Superior temporal gyrus (tissue), 1 donor: ENCODE measurements at regions not wholly inside any gene's neighbourhood (a gene's known extent, or its start where the extent isn't known, plus 50 kb on each side); places are given as distances from the start of the nearest gene placed in this dataset.
"Not testable (repeated sequence)": the region's sequence is repeated elsewhere in the genome, so short reads cannot be mapped to it uniquely, and the experiment has no call there.

ENCODE experiments used
- DNase-seq: peaks from one replicate; pipeline ENCODE4 v3.0.0-alpha.2; 2016; ENCODE audit errors: extremely low spot score

GRCh38 chr14:106107703-106108102 is 581.3 kb downstream of the TMEM121 start:
- DNase-seq, result no peak

GRCh38 chr14:106109337-106109736 is 583.0 kb downstream of the TMEM121 start:
- no peak for DNase-seq

GRCh38 chr14:106115401-106115800 is 589.0 kb downstream of the TMEM121 start:
- no peak for DNase-seq

- not testable (repeated sequence) for DNase-seq
Measured at GRCh38 chr14:106116339-106116930, 590.1 kb downstream of the TMEM121 start.

GRCh38 chr14:106120101-106120500 is 593.7 kb downstream of the TMEM121 start:
- no peak for DNase-seq

GRCh38 chr14:106129274-106129673 is 602.9 kb downstream of the TMEM121 start:
- no peak for DNase-seq

- DNase-seq, result not testable (repeated sequence)
Measured at GRCh38 chr14:106129904-106130661, 603.7 kb downstream of the TMEM121 start.

GRCh38 chr14:106133126-106133525 is 606.7 kb downstream of the TMEM121 start:
- not testable (repeated sequence) for DNase-seq

- no peak for DNase-seq
Measured at GRCh38 chr14:106134886-106135285, 608.5 kb downstream of the TMEM121 start.

- no peak for DNase-seq
Measured at GRCh38 chr14:106141242-106142220, 615.1 kb downstream of the TMEM121 start.

GRCh38 chr14:106145731-106146130 is 619.3 kb downstream of the TMEM121 start:
- DNase-seq, result not testable (repeated sequence)

- peak; percentile 38 for DNase-seq
Measured at GRCh38 chr14:106153362-106153955, 627.1 kb downstream of the TMEM121 start.

- no peak for DNase-seq
Measured at GRCh38 chr14:106163316-106163715, 636.9 kb downstream of the TMEM121 start.

- not testable (repeated sequence) for DNase-seq
Measured at GRCh38 chr14:106163812-106164211, 637.4 kb downstream of the TMEM121 start.

GRCh38 chr14:106166232-106166631 is 639.8 kb downstream of the TMEM121 start:
- DNase-seq, result no peak

GRCh38 chr14:106166650-106167204 is 640.3 kb downstream of the TMEM121 start:
- no peak for DNase-seq

GRCh38 chr14:106170163-106170658 is 643.8 kb downstream of the TMEM121 start:
- not testable (repeated sequence) for DNase-seq

- DNase-seq, result no peak
Measured at GRCh38 chr14:106174206-106174605, 647.8 kb downstream of the TMEM121 start.

GRCh38 chr14:106177266-106178246 is 651.2 kb downstream of the TMEM121 start:
- DNase-seq, result not testable (repeated sequence)

GRCh38 chr14:106179761-106180160 is 653.4 kb downstream of the TMEM121 start:
- no peak for DNase-seq
